ENCODE measurements at regions not wholly inside any gene's neighbourhood (a gene's known extent, or its start where the extent isn't known, plus 50 kb on each side); places are given as distances from the start of the nearest gene placed in this dataset.

DNA sequence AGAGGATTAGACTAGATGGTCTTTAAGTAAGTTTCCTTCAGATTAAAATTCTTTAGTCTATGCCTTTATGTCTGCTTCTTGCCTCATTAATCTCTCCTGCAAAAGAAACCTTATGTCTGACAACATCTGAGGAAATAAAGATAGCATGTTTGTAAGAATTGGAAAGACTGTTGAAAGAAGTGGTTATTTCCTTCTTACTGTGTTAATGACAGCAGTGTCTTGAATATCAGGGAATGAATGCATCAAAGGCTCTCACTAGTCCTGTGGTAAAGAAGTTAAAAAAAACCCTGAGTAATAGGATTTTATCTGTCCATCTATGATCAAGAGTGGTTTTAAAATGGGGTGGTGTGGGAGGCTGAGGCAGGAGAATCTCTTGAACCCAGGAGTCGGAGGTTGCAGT is 302.0 kb downstream of the PRL start:
- TF ChIP-seq CTCF (IDR thresholded peaks at IDR 0.05; ENCODE audit: low read depth, low read length, poor library complexity, severe bottlenecking) (no peak), EZH2phosphoT487 (IDR thresholded peaks at IDR 0.05; ENCODE audit: borderline replicate concordance, low read length) (no peak)

Data from DOHH2 (cell line).